Fibroblast of lung (primary cell): ENCODE measurements at regions not wholly inside any gene's neighbourhood (a gene's known extent, or its start where the extent isn't known, plus 50 kb on each side); places are given as distances from the start of the nearest gene placed in this dataset.

ENCODE experiments used
- EZH2 ChIP-seq: IDR thresholded peaks from 2 replicates; pipeline ENCODE4 v1.5.1; 2012; ENCODE audit warnings: low read length, control low read depth, mild to moderate bottlenecking; ENCODE audit errors: missing control alignments
- TF ChIP-seq, protein P1 (sequence below), 2 donors: IDR thresholded peaks in 1 of 2; conservative IDR thresholded peaks in 1 of 2; 1 replicate in 1 of 2; 2 replicates in 1 of 2; pipeline ENCODE4 v1.5.1; 2011 to 2012; ENCODE audit warnings: low read length in 2 of 2, control low read depth in 1 of 2, inconsistent platforms in 1 of 2, low read depth in 1 of 2, mild to moderate bottlenecking in 1 of 2

GRCh38 chr2:173431191-173431590 lies 76.5 kb downstream of the CDCA7 start:
- TF ChIP-seq EZH2 = no peak
- TF ChIP-seq, protein P1, sequence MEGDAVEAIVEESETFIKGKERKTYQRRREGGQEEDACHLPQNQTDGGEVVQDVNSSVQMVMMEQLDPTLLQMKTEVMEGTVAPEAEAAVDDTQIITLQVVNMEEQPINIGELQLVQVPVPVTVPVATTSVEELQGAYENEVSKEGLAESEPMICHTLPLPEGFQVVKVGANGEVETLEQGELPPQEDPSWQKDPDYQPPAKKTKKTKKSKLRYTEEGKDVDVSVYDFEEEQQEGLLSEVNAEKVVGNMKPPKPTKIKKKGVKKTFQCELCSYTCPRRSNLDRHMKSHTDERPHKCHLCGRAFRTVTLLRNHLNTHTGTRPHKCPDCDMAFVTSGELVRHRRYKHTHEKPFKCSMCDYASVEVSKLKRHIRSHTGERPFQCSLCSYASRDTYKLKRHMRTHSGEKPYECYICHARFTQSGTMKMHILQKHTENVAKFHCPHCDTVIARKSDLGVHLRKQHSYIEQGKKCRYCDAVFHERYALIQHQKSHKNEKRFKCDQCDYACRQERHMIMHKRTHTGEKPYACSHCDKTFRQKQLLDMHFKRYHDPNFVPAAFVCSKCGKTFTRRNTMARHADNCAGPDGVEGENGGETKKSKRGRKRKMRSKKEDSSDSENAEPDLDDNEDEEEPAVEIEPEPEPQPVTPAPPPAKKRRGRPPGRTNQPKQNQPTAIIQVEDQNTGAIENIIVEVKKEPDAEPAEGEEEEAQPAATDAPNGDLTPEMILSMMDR (conservative IDR thresholded peaks at IDR 0.05 in 1 of 2, IDR thresholded peaks at IDR 0.05 in 1 of 2; ENCODE audit: low read depth in 1 of 2, low read length in 2 of 2) = no peak
